ENCODE measurements at regions not wholly inside any gene's neighbourhood (a gene's known extent, or its start where the extent isn't known, plus 50 kb on each side); places are given as distances from the start of the nearest gene placed in this dataset.

- TF ChIP-seq CTCF (conservative IDR thresholded peaks at IDR 0.05): no peak
- no peak overlapping the region for H3K27ac ChIP-seq
Measured at GRCh38 chr4:96895826-96896225, 1055.9 kb downstream of the PDHA2 start.

GRCh38 chr4:96912716-96913115, 1072.8 kb downstream of the PDHA2 start:
- no peak for TF ChIP-seq CTCF (conservative IDR thresholded peaks at IDR 0.05)
- no peak overlapping the region for H3K27ac ChIP-seq

GRCh38 chr4:96913441-96914080, 1073.7 kb downstream of the PDHA2 start:
- no peak for TF ChIP-seq CTCF (conservative IDR thresholded peaks at IDR 0.05)
- H3K27ac ChIP-seq: no peak overlapping the region

GRCh38 chr4:96916711-96917110, 1076.8 kb downstream of the PDHA2 start:
- H3K27ac ChIP-seq: no peak overlapping the region
- no peak for TF ChIP-seq CTCF (conservative IDR thresholded peaks at IDR 0.05)

- no peak overlapping the region for H3K27ac ChIP-seq
- TF ChIP-seq CTCF (conservative IDR thresholded peaks at IDR 0.05): no peak
Measured at GRCh38 chr4:96936886-96937285, 1097.0 kb downstream of the PDHA2 start.

- no peak overlapping the region for H3K27ac ChIP-seq
- TF ChIP-seq CTCF (conservative IDR thresholded peaks at IDR 0.05): no peak
Measured at GRCh38 chr4:96946552-96946951, 1106.7 kb downstream of the PDHA2 start.

GRCh38 chr4:96952610-96953009, 1112.7 kb downstream of the PDHA2 start:
- H3K27ac ChIP-seq: no peak overlapping the region
- no peak for TF ChIP-seq CTCF (conservative IDR thresholded peaks at IDR 0.05)
